Kidney tubule cell (primary cell): ENCODE measurements at regions not wholly inside any gene's neighbourhood (a gene's known extent, or its start where the extent isn't known, plus 50 kb on each side); places are given as distances from the start of the nearest gene placed in this dataset.

ENCODE experiments used
- DNase-seq: peaks from one replicate; pipeline ENCODE4 v3.0.0-alpha.2; 2018; ENCODE audit warnings: low spot score

GRCh38 chrX:95029571-95029970 is 1355.6 kb downstream of the FAM133A start:
- no peak for DNase-seq

GRCh38 chrX:95040104-95040503 is 1366.1 kb downstream of the FAM133A start:
- DNase-seq: no peak

GRCh38 chrX:95044331-95044730 is 1370.3 kb downstream of the FAM133A start:
- DNase-seq: no peak

DNA sequence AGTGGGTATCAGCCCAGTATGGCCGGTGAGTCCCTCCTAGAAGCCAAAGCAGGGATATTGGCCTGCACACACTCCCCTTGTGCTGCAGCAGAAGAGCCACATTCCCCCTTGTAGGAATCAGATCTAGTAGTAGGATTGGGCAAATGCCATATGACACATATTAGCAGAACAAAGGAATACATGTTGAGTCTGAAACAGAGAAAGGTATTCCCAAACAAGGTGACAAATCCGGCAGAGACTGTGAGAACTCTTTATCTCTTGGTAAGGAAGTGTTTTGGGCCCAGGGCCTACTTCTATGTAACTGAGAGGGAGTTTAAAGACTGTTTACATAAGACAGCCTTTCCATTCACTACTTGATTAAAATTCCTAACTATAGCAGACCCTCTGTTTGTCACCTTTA is 1382.0 kb downstream of the FAM133A start:
- no peak for DNase-seq

DNA sequence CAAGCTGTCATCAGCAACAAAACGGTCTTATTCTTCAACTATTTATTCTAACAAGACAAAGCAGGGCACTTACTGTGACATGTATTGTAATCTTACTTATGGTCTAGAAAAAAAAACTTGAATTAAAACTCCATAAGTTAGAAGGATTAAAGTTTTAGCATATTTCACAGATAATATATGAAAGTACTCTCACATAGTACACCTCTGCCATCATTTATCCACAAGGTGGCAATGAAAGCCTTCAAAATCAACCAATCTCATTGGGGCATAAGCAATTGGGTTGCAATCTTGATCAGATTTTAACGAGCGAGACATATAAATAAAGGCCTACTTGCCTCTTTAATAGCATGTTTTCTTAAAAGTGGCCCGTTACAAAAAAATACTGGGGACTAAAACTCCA is 1382.9 kb downstream of the FAM133A start:
- DNase-seq: peak; percentile 39

DNA sequence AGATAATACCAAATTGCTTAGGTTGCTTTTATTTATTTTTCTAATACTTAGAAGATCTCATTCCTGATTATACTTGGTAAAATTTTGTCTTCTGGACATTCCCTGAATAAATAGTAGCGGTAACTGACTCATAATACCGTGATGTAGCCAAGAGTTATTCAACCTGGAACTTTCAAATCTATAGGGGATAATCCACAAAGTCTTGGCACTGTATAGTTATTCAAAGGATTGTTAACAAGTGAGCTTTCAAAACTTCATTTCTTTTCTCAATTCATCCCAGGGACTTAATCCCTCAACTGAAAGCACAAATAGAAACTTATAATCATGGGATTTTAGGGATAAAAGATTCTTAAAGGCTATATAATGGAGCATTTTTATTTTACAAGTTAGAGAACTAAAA is 1383.3 kb downstream of the FAM133A start:
- DNase-seq: no peak

DNA sequence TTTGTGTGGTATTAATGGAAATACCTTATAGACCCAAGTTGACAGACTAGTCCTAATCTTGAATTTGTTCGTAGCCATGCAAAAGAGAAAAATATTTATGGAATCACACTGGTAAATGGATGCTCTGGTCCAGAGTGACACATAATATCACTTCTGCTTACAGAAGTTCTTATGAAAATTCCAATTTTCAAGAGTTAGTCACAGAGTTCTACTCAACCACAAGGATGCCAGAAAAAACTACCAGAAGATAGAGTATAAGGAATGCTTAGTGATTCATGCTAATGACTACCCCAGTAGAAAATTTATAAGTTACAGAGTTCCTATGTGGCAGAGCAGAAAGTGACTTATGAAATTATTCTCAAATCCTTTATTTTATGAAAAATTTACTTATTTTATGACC is 1384.8 kb downstream of the FAM133A start:
- peak; percentile 90 for DNase-seq

- DNase-seq: peak; percentile 29
Measured at GRCh38 chrX:95059909-95060308, 1385.9 kb downstream of the FAM133A start.

- DNase-seq: peak; percentile 45
Measured at GRCh38 chrX:95063554-95063953, 1389.5 kb downstream of the FAM133A start.

GRCh38 chrX:95065151-95065550 is 1391.1 kb downstream of the FAM133A start:
- no peak for DNase-seq

GRCh38 chrX:95071052-95071451 is 1397.0 kb downstream of the FAM133A start:
- no peak for DNase-seq

DNA sequence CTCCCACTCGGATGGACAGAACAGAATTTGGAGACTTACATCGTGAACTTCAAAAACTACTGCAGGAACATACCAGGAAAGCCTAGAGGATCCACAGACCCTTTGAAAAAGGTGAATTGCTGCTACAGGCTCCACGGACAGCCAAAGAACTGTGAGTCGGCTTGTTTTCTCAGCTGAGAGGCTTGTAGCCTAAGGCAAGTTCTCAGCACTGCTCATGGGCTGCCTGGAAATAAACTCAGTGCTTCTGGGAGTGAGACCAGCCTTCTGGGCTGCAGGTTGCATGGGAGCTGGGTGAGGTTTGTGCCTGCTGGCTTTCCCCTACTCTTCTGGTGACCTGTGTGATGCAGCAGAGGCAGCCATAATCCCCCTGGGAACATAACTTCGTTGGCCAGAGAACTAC is 1397.6 kb downstream of the FAM133A start:
- no peak for DNase-seq

- peak; percentile 56 for DNase-seq
Measured at GRCh38 chrX:95076449-95076848, 1402.4 kb downstream of the FAM133A start.

DNA sequence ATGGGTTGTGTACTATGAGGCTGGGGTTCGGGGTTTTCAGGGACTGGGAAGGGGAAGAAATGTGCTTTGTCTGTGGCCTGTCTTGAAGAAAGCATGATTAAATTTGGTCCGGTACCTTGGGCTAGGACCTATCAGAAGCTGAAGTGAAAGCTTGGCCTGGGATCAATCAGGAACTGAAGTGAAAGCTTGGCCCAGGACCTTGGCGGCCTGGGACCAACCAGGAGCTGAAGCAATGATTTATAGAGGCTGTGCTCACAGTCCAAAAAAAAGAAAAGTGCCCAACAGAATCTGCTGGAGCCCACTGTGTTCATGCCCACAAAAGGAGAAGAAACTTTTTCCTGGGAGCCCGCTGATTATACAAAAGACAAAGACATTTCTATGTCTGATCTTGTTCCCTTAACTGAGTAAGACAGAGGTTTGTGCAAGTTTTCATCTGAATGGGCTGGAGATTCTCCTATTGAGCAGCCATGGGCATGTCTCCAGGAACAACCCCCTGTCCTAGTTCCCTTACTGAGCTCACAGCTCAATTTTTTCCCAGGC is 1427.9 kb downstream of the FAM133A start:
- DNase-seq: no peak

DNA sequence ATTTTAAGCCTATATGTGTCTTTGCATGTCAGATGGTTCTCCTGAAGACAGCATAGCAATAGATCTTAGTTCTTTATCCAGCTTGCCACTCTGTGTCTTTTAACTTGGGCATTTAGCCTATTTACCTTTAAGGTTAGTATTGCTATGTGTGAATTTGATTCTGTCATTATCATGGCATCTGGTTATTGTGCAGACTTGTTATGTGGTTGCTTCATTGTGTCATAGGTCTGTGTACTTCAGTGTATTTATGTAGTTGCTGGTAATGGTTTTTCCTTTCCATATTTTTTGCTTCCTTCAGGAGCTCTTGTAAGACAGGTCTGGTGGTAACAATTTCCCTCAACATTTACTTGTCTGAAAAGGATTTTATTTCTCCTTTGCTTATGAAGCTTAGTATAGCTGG is 1443.5 kb downstream of the FAM133A start:
- no peak for DNase-seq

- DNase-seq: no peak
Measured at GRCh38 chrX:95145848-95146490, 1472.0 kb downstream of the FAM133A start.

DNA sequence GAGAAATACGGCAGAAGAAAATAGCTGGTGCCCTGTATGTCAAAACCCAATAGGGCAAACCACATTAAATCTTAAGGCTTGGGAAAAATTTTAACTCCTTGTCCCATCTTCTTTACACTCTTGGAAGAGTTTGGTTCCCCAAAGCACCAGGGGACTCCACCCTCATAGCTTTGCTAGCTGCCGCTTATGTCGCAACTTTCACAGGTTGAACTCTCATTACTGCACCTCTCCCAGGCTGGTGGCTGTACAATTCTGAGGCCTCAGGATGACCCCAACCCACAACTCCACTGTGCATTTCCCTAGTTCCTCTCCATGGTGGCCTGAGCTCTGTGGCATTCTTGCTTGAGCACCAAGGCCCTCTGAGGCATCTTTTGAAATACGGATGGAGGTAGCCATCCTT is 1478.8 kb downstream of the FAM133A start:
- DNase-seq: no peak

DNA sequence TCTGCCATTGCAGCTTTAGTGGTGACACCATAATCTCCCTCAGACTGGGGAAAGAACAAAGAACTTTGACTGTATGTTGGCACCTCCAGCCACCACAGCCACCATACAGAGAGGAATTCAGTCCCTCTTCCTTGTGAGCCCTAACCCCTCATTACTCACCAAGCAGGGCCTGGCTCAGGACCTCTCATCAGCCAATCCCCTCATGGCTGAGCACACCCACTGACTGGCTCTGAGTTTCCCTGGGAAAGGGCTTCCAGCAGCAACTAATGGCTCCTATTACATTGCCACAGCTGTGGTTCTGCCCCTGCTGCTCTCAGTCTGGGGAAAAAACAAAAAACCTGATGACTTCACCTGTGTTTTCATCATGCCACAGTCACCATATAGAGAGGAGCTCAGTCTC is 1482.6 kb downstream of the FAM133A start:
- no peak for DNase-seq
